ENCODE measurements at regions not wholly inside any gene's neighbourhood (a gene's known extent, or its start where the extent isn't known, plus 50 kb on each side); places are given as distances from the start of the nearest gene placed in this dataset.

- intact Hi-C loops (cut with DNase I) = no loop called here
- Histone ChIP-seq H3K27ac (no peak overlapping the region), H3K9me3 (no peaks in the 10 kb centered on the region), H3K4me1 (peaks cover 0 to 27% (median 15%) of the 10 kb centered on the region in 3 donors), H3K36me3 (no peaks in the 10 kb centered on the region), H3K4me3 (no peak overlapping the region), H3K27me3 (no peaks in the 10 kb centered on the region)
- no peak for DNase-seq
- TF ChIP-seq, protein P1, sequence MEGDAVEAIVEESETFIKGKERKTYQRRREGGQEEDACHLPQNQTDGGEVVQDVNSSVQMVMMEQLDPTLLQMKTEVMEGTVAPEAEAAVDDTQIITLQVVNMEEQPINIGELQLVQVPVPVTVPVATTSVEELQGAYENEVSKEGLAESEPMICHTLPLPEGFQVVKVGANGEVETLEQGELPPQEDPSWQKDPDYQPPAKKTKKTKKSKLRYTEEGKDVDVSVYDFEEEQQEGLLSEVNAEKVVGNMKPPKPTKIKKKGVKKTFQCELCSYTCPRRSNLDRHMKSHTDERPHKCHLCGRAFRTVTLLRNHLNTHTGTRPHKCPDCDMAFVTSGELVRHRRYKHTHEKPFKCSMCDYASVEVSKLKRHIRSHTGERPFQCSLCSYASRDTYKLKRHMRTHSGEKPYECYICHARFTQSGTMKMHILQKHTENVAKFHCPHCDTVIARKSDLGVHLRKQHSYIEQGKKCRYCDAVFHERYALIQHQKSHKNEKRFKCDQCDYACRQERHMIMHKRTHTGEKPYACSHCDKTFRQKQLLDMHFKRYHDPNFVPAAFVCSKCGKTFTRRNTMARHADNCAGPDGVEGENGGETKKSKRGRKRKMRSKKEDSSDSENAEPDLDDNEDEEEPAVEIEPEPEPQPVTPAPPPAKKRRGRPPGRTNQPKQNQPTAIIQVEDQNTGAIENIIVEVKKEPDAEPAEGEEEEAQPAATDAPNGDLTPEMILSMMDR (IDR thresholded peaks at IDR 0.05) = no peak
- no peak for TF ChIP-seq POLR2A (IDR thresholded peaks at IDR 0.05)
- 45 to 47% methylated on average over 3 of the region's 3 CpGs for WGBS, 2 donors
Measured at GRCh38 chr4:125042041-125042440, 272.7 kb upstream of the FAT4 start.

- Histone ChIP-seq H3K4me1 (peaks cover 0 to 27% (median 15%) of the 10 kb centered on the region in 3 donors), H3K36me3 (no peaks in the 10 kb centered on the region), H3K9me3 (no peaks in the 10 kb centered on the region), H3K27me3 (no peaks in the 10 kb centered on the region), H3K4me3 (no peak overlapping the region), H3K27ac (no peak overlapping the region)
- intact Hi-C loops (cut with DNase I) = no loop called here
- 20 to 22% methylated on average over 3 of the region's 3 CpGs for WGBS, 2 donors
- TF ChIP-seq, protein P1 (IDR thresholded peaks at IDR 0.05) = no peak
- no peak for TF ChIP-seq POLR2A (IDR thresholded peaks at IDR 0.05)
- no peak for DNase-seq
Measured at GRCh38 chr4:125041372-125041930, 273.3 kb upstream of the FAT4 start.

- Histone ChIP-seq H3K36me3 (no peaks in the 10 kb centered on the region), H3K9me3 (no peaks in the 10 kb centered on the region), H3K27ac (no peak overlapping the region), H3K4me1 (peaks cover 0 to 27% (median 15%) of the 10 kb centered on the region in 3 donors), H3K4me3 (no peak overlapping the region), H3K27me3 (no peaks in the 10 kb centered on the region)
- no peak for TF ChIP-seq POLR2A (IDR thresholded peaks at IDR 0.05)
- TF ChIP-seq, protein P1 (IDR thresholded peaks at IDR 0.05) = no peak
- intact Hi-C loops (cut with DNase I) = no loop called here
- 67 to 71% methylated on average over 5 of the region's 5 CpGs for WGBS, 2 donors
- DNase-seq = no peak
Measured at GRCh38 chr4:125039550-125039949, 275.2 kb upstream of the FAT4 start.

GRCh38 chr4:125022855-125023501, 291.8 kb upstream of the FAT4 start:
- intact Hi-C loops (cut with DNase I) = no loop called here
- peaks cover 0 to 4% (median 0%) of the 10 kb centered on the region in 3 donors for H3K4me1 ChIP-seq
- no peaks in the 10 kb centered on the region for H3K27me3 ChIP-seq
- H3K36me3 ChIP-seq = no peaks in the 10 kb centered on the region
- DNase-seq = no peak
- no peak overlapping the region for H3K4me3 ChIP-seq
- no peak overlapping the region for H3K27ac ChIP-seq
- H3K9me3 ChIP-seq = no peaks in the 10 kb centered on the region
- 81 to 87% methylated on average over 6 of the region's 6 CpGs for WGBS, 2 donors
- TF ChIP-seq, protein P1 (IDR thresholded peaks at IDR 0.05) = no peak
- no peak for TF ChIP-seq POLR2A (IDR thresholded peaks at IDR 0.05)

GRCh38 chr4:125021189-125021588, 293.6 kb upstream of the FAT4 start:
- Histone ChIP-seq H3K4me1 (peaks cover 0 to 4% (median 0%) of the 10 kb centered on the region in 3 donors), H3K9me3 (no peaks in the 10 kb centered on the region), H3K27ac (no peak overlapping the region), H3K36me3 (no peaks in the 10 kb centered on the region), H3K27me3 (no peaks in the 10 kb centered on the region), H3K4me3 (no peak overlapping the region)
- TF ChIP-seq POLR2A (IDR thresholded peaks at IDR 0.05) = no peak
- TF ChIP-seq, protein P1 (IDR thresholded peaks at IDR 0.05) = no peak
- WGBS, 2 donors = 34 to 48% methylated on average over 1 of the region's 1 CpG
- intact Hi-C loops (cut with DNase I) = no loop called here
- DNase-seq = no peak

Measured in esophagus squamous epithelium (tissue), 5 donors.